Uterus (tissue), 2 donors: ENCODE measurements at regions not wholly inside any gene's neighbourhood (a gene's known extent, or its start where the extent isn't known, plus 50 kb on each side); places are given as distances from the start of the nearest gene placed in this dataset.

Source experiments
- POLR2A ChIP-seq, 2 donors: fragments of 450-650 bp; IDR thresholded peaks; one replicate each; pipeline ENCODE4 v1.6.1; 2016; ENCODE audit warnings: antibody characterized with exemption in 2 of 2, mild to moderate bottlenecking in 1 of 2, moderate library complexity in 1 of 2
- TF ChIP-seq, protein P1 (sequence below), 4 experiments: fragments of 200-600 bp in 2 of 4; fragments of 450-650 bp in 2 of 4; sonication (generic) in 2 of 4; IDR thresholded peaks; one replicate each; pipeline ENCODE4 v1.5.1; 2016 to 2019; ENCODE audit warnings: antibody characterized with exemption in 4 of 4, mild to moderate bottlenecking in 2 of 4, moderate library complexity in 1 of 4

DNA sequence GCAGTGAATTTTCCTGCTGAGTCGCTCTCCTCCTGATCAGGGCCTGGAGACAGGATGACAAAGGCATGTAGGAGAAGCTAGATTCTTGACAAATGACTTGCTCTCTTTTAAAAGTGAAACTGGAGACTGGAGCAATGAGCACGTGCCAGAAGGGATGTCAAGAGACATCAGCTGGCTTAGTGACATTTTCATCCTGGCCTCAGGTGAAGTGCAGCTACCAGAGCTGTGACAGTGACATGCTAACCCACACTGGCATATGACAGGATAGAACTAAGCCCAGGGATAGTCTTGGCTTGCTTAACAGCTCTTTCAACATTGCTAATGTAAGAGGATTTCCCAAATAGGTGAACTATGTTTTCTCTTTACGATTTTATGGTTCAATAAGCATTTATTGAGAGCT is 757.5 kb upstream of the DDX18 start:
- TF ChIP-seq, protein P1, sequence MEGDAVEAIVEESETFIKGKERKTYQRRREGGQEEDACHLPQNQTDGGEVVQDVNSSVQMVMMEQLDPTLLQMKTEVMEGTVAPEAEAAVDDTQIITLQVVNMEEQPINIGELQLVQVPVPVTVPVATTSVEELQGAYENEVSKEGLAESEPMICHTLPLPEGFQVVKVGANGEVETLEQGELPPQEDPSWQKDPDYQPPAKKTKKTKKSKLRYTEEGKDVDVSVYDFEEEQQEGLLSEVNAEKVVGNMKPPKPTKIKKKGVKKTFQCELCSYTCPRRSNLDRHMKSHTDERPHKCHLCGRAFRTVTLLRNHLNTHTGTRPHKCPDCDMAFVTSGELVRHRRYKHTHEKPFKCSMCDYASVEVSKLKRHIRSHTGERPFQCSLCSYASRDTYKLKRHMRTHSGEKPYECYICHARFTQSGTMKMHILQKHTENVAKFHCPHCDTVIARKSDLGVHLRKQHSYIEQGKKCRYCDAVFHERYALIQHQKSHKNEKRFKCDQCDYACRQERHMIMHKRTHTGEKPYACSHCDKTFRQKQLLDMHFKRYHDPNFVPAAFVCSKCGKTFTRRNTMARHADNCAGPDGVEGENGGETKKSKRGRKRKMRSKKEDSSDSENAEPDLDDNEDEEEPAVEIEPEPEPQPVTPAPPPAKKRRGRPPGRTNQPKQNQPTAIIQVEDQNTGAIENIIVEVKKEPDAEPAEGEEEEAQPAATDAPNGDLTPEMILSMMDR (IDR thresholded peaks at IDR 0.05): no peak
- TF ChIP-seq POLR2A (IDR thresholded peaks at IDR 0.05): no peak
